ENCODE measurements at regions not wholly inside any gene's neighbourhood (a gene's known extent, or its start where the extent isn't known, plus 50 kb on each side); places are given as distances from the start of the nearest gene placed in this dataset.

DNA sequence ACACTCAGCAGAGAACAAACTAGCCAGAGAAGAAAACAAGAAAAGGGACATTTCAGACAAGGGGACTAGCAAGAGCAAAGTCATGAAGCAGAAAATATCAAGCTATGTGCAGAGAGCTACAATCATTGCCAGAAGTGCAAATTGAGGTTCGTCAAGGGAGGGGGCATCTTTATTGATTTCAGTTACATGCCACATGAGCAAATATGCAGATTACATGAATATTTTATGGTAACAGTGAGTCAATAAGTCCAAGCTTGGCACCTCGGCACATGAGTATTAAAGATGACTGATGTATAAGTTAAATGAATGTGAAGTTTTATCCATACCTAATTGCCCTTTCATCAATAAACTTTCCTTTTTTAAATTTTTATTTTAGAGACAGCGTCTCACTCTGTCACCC, 238.1 kb upstream of the DIAPH2 start:
- dilution Hi-C loops (cut with MboI; ENCODE audit: extremely low pct_ligation_motif_present, low sequenced_read_pairs), result no loop called here
- Histone ChIP-seq H3K9me3 (ENCODE audit: control insufficient read depth, low read depth, low read length) (no peaks in the 10 kb centered on the region), H2AFZ (ENCODE audit: control insufficient read depth, low read length) (no peak overlapping the region), H3K4me2 (ENCODE audit: control insufficient read depth, extremely low read depth, insufficient read depth, low read depth, low read length) (no peak overlapping the region), H3K4me1 (ENCODE audit: control insufficient read depth, extremely low read depth, insufficient read depth, low read length) (no peaks in the 10 kb centered on the region), H3K4me3 (ENCODE audit: control insufficient read depth in 2 of 3, extremely low read depth in 1 of 3, insufficient read depth in 2 of 3, low read depth in 1 of 3, low read length in 3 of 3) (no peak overlapping the region), H3K27me3 (ENCODE audit: control insufficient read depth, extremely low read depth, insufficient read depth, low read length) (no peaks in the 10 kb centered on the region), H4K20me1 (ENCODE audit: control insufficient read depth, extremely low read depth, insufficient read depth, low read length) (no peaks in the 10 kb centered on the region), H3K79me2 (ENCODE audit: control insufficient read depth, insufficient read depth, low read length) (no peaks in the 10 kb centered on the region), H3K9ac (ENCODE audit: control insufficient read depth, extremely low read depth, insufficient read depth, low read length) (no peak overlapping the region), H3K36me3 (ENCODE audit: control insufficient read depth in 2 of 2, extremely low read depth in 1 of 2, insufficient read depth in 2 of 2, low read length in 2 of 2) (no peaks in the 10 kb centered on the region), H3K27ac (ENCODE audit: control insufficient read depth, insufficient read depth, low read length) (no peak overlapping the region), H3K9me1 (ENCODE audit: control insufficient read depth, extremely low read depth, insufficient read depth, low read length) (no peaks in the 10 kb centered on the region)
- no peak for TF ChIP-seq EZH2 (IDR thresholded peaks at IDR 0.05; ENCODE audit: low read length)
- TF ChIP-seq, protein P1, sequence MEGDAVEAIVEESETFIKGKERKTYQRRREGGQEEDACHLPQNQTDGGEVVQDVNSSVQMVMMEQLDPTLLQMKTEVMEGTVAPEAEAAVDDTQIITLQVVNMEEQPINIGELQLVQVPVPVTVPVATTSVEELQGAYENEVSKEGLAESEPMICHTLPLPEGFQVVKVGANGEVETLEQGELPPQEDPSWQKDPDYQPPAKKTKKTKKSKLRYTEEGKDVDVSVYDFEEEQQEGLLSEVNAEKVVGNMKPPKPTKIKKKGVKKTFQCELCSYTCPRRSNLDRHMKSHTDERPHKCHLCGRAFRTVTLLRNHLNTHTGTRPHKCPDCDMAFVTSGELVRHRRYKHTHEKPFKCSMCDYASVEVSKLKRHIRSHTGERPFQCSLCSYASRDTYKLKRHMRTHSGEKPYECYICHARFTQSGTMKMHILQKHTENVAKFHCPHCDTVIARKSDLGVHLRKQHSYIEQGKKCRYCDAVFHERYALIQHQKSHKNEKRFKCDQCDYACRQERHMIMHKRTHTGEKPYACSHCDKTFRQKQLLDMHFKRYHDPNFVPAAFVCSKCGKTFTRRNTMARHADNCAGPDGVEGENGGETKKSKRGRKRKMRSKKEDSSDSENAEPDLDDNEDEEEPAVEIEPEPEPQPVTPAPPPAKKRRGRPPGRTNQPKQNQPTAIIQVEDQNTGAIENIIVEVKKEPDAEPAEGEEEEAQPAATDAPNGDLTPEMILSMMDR (optimal IDR thresholded peaks at IDR 0.05 in 1 of 3, IDR thresholded peaks at IDR 0.05 in 1 of 3, conservative IDR thresholded peaks at IDR 0.05 in 1 of 3; ENCODE audit: extremely low read depth in 1 of 3, insufficient read depth in 2 of 3, low read length in 3 of 3), result no peak
- FAIRE-seq (no peak), DNase-seq (ENCODE audit: low read depth, low spot score) (no peak)

DNA sequence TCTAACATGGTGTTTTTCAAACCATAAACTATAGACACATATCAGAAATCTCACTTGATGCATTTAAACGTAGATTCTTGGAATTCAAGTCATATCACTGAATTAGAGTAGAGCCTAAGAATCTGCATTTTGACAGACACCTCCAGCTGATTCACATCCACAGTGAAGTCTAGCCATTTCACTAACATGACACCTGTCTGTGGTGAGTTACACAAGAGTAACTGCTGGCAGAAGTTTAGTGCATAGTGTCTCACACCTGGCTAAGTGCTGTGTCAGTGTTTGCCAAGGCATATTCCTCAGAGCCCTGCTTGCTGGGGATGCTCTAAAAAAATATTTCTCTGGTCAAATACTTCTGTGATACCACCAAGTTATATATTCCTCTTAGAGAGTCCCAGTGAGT, 237.5 kb upstream of the DIAPH2 start:
- FAIRE-seq (no peak), DNase-seq (ENCODE audit: low read depth, low spot score) (no peak)
- TF ChIP-seq EZH2 (IDR thresholded peaks at IDR 0.05; ENCODE audit: low read length), result no peak
- TF ChIP-seq, protein P1 (optimal IDR thresholded peaks at IDR 0.05 in 1 of 3, IDR thresholded peaks at IDR 0.05 in 1 of 3, conservative IDR thresholded peaks at IDR 0.05 in 1 of 3; ENCODE audit: extremely low read depth in 1 of 3, insufficient read depth in 2 of 3, low read length in 3 of 3), result no peak
- Histone ChIP-seq H4K20me1 (ENCODE audit: control insufficient read depth, extremely low read depth, insufficient read depth, low read length) (no peaks in the 10 kb centered on the region), H3K4me3 (ENCODE audit: control insufficient read depth in 2 of 3, extremely low read depth in 1 of 3, insufficient read depth in 2 of 3, low read depth in 1 of 3, low read length in 3 of 3) (no peak overlapping the region), H2AFZ (ENCODE audit: control insufficient read depth, low read length) (no peak overlapping the region), H3K36me3 (ENCODE audit: control insufficient read depth in 2 of 2, extremely low read depth in 1 of 2, insufficient read depth in 2 of 2, low read length in 2 of 2) (no peaks in the 10 kb centered on the region), H3K79me2 (ENCODE audit: control insufficient read depth, insufficient read depth, low read length) (no peaks in the 10 kb centered on the region), H3K9me1 (ENCODE audit: control insufficient read depth, extremely low read depth, insufficient read depth, low read length) (no peaks in the 10 kb centered on the region), H3K27ac (ENCODE audit: control insufficient read depth, insufficient read depth, low read length) (no peak overlapping the region), H3K4me1 (ENCODE audit: control insufficient read depth, extremely low read depth, insufficient read depth, low read length) (no peaks in the 10 kb centered on the region), H3K9ac (ENCODE audit: control insufficient read depth, extremely low read depth, insufficient read depth, low read length) (no peak overlapping the region), H3K27me3 (ENCODE audit: control insufficient read depth, extremely low read depth, insufficient read depth, low read length) (no peaks in the 10 kb centered on the region), H3K4me2 (ENCODE audit: control insufficient read depth, extremely low read depth, insufficient read depth, low read depth, low read length) (no peak overlapping the region), H3K9me3 (ENCODE audit: control insufficient read depth, low read depth, low read length) (no peaks in the 10 kb centered on the region)
- dilution Hi-C loops (cut with MboI; ENCODE audit: extremely low pct_ligation_motif_present, low sequenced_read_pairs), result no loop called here

Data from keratinocyte (primary cell).